GM23248 (cell line): ENCODE measurements at regions not wholly inside any gene's neighbourhood (a gene's known extent, or its start where the extent isn't known, plus 50 kb on each side); places are given as distances from the start of the nearest gene placed in this dataset.

Source experiments
- EZH2 ChIP-seq: fragments of 200-600 bp; sonication (generic); IDR thresholded peaks from 2 replicates; pipeline ENCODE4 v1.6.1; 2018; ENCODE audit warnings: antibody characterized with exemption, mild to moderate bottlenecking; ENCODE audit not compliant: insufficient read depth, poor library complexity, severe bottlenecking
- EZH2phosphoT487 ChIP-seq: fragments of 200-600 bp; sonication (generic); IDR thresholded peaks from 2 replicates; pipeline ENCODE4 v1.6.1; 2018; ENCODE audit warnings: antibody characterized with exemption, moderate library complexity, mild to moderate bottlenecking, low read depth; ENCODE audit not compliant: insufficient read depth

DNA sequence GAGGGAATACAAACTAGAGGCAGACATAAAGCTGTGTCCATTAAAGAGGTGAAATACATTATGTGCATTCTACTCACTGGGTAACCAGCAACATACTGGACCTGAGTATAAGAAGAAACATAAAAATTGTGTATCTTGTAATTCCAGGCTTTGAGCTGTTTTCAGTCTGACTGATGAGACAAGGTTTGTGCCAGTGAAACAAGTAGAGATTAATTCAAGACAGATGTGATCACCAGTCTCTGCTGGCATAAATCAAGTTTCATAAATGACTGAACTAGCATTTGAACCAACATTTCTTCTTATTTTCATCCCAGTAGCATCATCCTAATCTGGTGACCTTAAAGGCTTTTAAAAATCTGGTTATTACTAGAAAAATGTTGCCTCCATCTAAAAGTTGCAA, 108.8 kb upstream of the RPL38 start:
- TF ChIP-seq EZH2 (no peak), EZH2phosphoT487 (no peak)
